A204.1 (cell line): ENCODE measurements at regions not wholly inside any gene's neighbourhood (a gene's known extent, or its start where the extent isn't known, plus 50 kb on each side); places are given as distances from the start of the nearest gene placed in this dataset.

Experiments
- FAIRE-seq: peaks from 2 replicates; lab custom pipeline; 2012; peaks lifted over from hg19 to GRCh38; lab: Jason Lieb, UNC

- no peak for FAIRE-seq
Observed at GRCh38 chr11:19366992-19367709, 126.4 kb upstream of the E2F8 start.

DNA sequence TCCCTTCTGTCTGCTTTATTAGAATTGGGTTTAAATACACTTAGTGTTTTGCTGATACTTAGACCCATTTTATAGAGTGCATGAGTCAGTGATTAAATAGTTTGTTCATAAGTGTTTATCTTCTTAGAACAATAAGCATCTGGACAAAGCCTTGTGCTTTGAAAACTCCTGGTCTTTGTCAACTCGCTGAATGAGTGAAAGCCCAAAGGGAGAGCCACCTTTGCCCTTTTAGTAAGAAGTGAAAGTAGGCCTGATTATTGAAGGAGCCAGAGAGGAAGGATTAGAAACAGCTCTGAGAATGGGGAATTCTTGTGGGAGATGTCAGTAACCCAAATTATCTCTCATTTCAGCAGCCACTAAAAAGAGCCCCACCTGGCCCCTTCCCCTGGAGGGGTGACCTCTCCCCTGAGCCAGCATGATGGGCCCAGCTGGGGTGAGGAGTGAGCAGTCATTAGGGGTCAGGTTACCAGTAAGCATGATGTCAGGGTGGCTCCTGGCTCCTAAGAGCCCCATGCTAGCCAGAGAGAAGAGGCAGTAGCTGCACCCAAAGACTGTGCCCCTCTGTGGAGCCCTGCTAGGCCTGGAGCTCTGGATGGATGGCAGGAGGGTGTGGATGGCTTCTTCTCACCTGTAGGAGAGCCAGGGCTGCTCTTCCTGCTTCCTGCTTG is 125.1 kb upstream of the E2F8 start:
- no peak for FAIRE-seq

- FAIRE-seq, result no peak
Observed at GRCh38 chr11:19359221-19360000, 118.7 kb upstream of the E2F8 start.

DNA sequence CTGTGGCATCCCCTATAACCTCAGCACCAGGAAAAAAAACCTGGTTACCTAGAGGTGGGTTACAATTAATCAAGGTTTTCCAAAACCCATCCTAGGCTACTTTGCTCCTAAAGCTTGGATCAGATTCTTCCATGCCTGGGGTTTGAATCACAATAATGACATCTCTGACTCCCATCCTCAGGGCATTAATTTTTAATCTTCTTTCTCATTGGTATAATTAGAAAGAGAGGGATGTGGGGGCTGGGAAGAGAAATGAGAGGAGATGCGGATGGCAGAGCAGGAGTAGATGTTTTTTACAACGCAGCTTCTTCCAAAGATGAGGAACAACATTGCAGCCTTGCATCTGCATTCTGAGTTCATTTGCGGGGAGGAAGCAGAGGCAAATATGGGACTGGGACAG is 117.2 kb upstream of the E2F8 start:
- FAIRE-seq, result no peak

- FAIRE-seq, result no peak
Observed at GRCh38 chr11:19355601-19356000, 114.9 kb upstream of the E2F8 start.

- FAIRE-seq, result no peak
Observed at GRCh38 chr11:19353287-19353850, 112.6 kb upstream of the E2F8 start.

DNA sequence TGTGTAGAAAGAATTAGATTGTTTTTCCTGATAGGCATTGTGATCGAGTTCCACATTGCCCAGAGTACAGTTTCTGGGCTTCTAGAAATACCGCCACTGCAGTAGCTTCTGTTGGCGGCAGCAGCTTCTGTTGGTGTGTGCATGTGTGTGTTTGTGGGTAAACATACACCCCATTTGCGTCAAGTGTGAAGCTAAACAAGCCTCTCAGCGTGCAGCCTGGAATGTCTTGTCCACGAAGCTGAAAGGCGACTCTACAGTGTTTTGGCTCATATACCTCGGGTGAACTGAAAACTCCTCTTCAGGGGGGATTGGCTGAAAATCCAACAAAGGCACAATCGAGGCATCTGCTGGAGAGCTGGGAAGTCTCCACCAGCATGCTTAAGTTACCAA is 112.0 kb upstream of the E2F8 start:
- no peak for FAIRE-seq

- FAIRE-seq, result no peak
Observed at GRCh38 chr11:19352072-19352770, 111.5 kb upstream of the E2F8 start.

- no peak for FAIRE-seq
Observed at GRCh38 chr11:19351426-19351825, 110.7 kb upstream of the E2F8 start.

GRCh38 chr11:19350160-19350559 is 109.4 kb upstream of the E2F8 start:
- no peak for FAIRE-seq

- no peak for FAIRE-seq
Observed at GRCh38 chr11:19349340-19350025, 108.7 kb upstream of the E2F8 start.

GRCh38 chr11:19347911-19348310 is 107.2 kb upstream of the E2F8 start:
- FAIRE-seq, result no peak

- no peak for FAIRE-seq
Observed at GRCh38 chr11:19345848-19346681, 105.3 kb upstream of the E2F8 start.

GRCh38 chr11:19345519-19345847 is 104.7 kb upstream of the E2F8 start:
- no peak for FAIRE-seq

DNA sequence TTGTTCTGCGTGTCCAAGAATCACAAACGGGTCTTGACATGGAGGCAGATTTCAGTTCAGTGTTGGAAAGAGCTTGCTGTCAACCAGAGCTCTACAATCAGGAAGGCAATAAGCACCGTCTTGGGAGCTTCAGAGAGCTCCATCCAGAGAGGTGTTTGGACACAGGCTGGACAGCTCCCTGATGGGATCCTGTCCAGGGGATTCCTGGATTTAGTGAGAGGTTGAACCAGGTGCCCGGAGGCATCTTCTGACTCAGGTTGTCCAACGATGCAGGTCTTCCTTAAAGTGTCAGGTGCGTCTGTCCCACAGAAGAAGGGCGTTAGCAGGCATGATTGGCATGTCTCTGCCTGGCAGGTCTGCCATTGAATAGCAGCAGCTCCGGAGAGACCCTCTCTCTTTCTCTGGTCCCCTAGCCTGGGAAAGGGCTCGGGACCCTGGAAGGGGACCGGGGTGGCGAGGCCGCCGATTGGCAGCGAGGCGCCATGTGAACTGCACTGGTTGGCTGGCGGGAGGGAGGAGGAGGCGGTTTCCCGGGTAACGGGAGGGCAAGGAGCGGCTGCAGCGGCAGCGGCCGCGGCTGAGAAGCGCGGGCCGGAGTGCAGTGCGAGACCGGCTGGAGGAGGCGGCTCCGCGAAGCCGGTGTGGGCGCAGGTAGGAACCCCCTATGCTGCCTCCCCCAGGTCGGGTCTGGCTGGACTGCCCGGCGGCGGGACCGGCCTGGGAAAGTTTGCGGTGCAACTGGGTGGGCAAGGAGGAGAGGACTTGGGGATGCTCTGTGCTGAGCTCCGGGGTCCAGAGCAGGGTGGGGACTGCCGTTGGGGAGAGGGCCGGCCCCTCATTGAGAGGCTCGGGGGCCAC is 104.1 kb upstream of the E2F8 start:
- FAIRE-seq, result no peak

DNA sequence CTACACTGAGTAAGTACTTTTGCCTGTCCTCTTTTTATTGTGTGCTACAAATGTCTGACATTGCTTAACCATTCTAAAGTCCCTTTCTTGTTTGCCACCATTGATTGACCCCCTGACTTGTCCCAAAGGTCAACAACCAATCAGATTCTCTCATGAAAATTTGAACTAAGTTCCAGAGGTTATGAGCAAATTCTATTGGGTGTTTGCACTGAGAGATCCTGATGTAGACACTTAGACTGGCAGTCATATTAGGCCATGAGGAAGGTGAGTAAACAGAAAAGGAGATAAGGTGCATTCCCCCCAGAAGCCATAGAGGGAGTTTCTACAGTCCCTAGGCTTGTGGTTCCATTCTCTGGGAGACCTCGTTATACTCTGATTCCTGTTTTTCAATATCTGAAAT is 101.3 kb upstream of the E2F8 start:
- FAIRE-seq, result no peak

GRCh38 chr11:19338375-19338774 is 97.6 kb upstream of the E2F8 start:
- FAIRE-seq, result no peak

GRCh38 chr11:19337779-19338178 is 97.0 kb upstream of the E2F8 start:
- FAIRE-seq, result no peak

- FAIRE-seq, result no peak
Observed at GRCh38 chr11:19336331-19336730, 95.6 kb upstream of the E2F8 start.

DNA sequence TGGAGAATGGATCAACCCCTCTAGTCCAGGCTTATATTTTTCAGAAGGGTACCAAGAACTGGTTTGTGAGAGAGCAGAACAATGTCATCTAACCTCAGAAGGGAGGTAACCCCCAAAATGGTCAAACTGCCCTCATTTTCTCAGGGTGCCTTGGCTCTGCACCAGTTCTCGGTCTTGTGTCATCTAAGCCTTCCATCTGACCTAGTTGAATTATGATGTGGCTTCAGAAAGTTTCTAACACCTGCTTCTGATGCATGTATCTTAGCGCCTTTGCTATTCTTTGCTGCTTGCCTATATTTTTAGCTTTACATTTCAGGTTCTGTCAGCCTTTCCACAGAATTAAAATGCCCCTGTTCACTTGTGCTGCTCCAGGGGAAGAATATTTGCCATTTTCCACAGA is 91.7 kb upstream of the E2F8 start:
- FAIRE-seq, result no peak
